NCI-H345 treated with DMSO at 0.1 percent for 48 hours (cell line): ENCODE measurements at regions not wholly inside any gene's neighbourhood (a gene's known extent, or its start where the extent isn't known, plus 50 kb on each side); places are given as distances from the start of the nearest gene placed in this dataset.
"Not testable (repeated sequence)": the region's sequence is repeated elsewhere in the genome, so short reads cannot be mapped to it uniquely, and the experiment has no call there.

ENCODE experiments used
- DNase-seq: peaks from one replicate; lab custom pipeline; 2025; ENCODE audit not compliant: unreplicated experiment; lab: John Stamatoyannopoulos, UW

DNA sequence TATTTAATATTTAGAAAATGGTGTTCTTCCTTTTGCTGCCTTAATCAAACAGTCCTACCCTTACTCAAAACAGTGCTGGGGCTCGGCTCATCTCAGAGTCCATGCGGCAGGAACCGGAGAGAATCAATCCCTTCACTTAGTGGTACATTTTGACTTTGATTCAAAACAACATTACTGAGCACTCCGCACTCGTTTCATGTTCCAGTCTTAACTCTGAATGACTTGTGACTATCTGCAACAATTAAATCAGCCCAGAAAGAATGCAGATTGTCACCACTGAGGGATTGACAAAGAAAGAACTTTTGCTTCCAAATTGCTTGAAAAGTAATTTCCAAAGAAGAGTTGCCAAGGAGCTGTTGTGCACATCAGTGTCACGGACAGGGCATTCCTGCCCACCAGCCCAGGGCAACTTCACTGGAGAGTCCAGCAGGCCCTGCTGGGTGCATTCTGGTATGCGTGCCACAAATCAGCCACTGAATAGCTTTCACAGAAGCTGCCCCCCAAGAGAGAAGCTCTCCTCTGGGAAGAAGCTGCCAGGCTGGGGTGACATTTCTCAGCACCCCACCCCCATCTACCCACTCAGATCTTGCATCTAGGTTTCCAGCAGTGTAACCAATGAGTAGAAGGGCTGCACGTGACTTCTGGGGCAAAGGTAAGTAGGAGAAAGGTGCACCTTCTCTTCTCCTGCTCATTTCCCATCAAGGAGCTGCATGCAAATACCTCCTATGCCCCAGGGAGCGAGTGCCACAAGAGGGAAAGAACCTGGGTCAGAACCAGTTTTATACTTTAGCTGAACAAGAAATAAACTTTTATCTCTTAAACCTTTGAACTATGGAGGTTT lies 84.6 kb upstream of the ATP8B1 start:
- DNase-seq, result no peak

DNA sequence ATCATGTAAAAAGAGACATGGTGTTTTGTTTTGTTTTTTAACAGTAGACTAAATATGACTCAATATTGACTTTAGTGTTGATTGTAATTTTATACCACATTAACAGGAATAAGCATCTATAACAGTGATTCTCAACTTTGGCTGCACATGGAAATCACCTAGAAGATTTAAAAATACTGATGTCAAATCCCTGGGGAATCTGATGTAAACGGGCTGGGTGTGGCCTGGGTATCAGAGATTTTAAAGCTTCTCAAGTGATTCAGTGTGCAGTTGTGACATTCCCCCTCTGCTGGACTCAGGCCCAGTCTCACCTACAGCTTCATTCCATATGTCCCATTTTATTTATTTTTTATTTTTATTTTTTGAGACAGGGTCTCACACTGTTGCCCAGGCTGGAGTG lies 82.8 kb upstream of the ATP8B1 start:
- no peak for DNase-seq

DNA sequence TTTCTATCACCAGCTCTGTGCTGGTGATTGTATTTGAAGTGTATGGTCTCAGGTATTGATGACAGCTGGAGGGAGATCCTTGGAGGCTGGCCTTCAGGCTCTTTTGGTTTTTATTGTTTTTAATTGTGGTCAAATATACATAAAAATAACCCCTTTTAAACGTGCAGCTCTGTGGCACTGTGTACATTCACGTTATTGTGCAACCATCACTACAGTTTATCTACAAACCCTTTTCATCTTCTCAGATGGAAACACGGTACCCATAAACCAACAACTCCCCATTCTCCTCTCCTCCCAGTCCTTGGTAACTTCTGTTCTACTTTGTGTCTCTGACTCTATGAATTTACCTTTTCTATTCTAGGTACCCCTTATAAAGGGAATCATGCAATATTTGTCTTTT lies 79.3 kb upstream of the ATP8B1 start:
- no peak for DNase-seq

DNA sequence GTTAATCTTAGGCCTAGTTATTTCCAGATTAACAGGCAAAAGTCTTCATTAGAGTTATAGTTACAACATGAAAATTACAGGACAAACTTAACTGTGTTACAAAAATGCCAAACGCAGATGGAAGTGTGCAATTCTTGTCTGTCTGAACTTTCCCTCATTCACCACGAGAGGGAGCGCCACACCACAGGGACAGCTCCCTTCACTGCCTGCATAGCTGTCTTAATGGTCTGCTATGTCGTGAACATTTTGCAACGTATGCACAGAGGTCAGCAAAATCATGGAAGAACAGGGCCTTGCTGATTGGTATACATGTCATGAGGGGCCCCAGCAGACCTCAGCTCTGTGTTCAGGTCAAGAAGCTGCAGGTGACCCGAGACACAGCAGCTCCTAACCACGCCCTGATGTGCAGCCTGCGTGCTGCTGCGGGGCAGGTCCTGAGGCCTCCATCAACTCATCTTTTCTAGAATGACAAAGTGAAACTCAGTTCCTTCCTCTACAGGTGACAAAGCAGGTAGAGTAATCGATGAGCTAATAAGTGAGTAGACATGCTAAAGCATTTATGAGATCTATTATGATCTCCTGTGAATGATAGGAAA lies 78.8 kb upstream of the ATP8B1 start:
- DNase-seq, result peak; percentile 60

DNA sequence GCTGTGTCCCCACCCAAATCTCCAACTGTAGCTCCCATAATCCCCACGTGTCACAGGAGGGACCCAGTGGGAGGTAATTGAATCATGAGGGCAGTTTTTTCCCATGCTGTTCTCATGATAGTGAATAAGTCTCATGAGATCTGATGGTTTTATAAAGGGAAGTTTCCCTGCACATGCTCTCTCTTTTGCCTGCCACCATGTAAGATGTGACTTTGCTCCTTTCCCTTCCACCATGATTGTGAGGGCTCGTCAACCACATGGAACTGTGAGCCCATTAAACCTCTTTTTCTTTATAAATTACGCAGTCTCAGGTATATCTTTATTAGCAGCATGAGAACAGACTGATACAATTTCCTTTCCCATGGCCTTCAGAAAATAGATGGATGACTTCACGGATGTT lies 76.8 kb upstream of the ATP8B1 start:
- not testable (repeated sequence) for DNase-seq

DNA sequence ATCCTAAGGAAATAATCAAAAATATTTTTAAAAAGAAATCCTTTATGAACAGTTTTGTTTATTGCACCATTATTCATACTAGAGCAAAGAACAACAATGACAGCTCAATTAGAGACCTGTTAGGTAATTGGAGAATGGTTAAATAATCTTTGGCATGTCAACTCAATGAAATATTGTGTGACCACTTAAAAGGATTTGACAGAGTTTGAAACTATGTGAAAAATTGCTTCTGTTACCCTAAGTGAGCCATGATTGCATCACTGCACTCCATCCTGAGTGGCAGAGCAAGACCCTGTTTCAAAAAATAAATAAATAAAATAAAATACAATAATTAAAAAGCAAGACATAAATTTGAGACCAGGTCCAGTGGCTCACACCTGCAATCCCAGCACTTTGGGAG lies 66.1 kb upstream of the ATP8B1 start:
- DNase-seq, result no peak

DNA sequence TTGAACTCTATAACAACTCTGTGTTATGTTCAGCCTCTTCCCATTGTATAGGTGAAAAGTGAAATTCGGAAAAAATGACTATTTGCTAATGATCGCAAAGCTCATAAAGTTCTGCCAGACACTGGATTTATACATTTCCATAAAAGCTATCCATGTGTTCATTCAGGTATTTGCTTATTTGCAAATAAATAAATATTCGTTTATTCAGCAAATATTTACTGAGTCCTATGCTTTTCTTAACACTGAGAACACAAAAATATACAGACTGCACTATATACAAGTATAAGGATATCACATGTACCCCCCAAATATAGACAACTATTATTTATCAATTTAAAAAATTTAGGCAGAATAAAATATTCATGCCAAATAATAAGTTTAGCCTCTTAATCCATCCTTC lies 63.2 kb upstream of the ATP8B1 start:
- DNase-seq, result no peak

DNA sequence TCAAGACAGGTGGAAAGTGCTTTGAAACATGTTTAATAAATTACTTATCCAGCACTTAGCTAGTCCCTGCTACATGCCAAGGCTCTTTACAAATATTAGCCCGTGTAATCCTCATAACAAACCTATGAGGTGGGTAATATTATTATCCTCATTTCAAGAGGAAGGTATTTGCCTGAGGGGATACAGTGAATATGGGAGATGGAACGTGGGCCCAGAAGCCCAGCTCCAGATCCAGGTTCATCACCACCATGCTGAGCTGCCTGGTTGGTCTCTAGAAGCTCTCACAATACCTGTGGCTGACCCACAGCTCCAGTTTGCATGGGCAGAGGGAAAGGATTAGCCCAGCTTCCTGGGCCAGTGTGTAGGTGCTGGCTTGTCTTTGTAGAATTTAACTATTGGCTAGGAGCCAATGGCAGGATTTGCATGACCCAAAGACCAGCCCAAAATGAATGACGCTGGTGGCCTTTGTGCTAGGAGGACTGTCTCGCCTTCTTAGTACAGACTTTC lies 61.6 kb upstream of the ATP8B1 start:
- no peak for DNase-seq

DNA sequence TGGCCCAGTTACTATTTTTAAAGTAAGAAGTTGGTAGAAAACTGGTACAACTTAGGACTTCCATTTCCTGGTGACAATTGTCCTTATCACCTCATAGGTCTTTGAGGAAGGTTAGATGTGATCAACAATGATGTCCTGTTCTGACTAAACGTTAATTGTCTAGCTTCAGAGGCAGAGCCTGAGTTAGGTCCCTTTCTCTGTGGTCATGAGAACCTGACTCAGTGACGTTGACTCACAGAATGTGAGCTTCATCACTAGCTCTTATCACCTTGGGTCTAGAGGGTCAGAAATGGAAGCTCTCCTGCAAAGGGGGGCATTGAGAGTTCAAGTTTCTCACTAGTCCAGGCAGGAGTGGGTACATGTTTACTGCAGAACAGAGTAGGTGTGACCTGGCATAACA lies 60.6 kb upstream of the ATP8B1 start:
- no peak for DNase-seq

DNA sequence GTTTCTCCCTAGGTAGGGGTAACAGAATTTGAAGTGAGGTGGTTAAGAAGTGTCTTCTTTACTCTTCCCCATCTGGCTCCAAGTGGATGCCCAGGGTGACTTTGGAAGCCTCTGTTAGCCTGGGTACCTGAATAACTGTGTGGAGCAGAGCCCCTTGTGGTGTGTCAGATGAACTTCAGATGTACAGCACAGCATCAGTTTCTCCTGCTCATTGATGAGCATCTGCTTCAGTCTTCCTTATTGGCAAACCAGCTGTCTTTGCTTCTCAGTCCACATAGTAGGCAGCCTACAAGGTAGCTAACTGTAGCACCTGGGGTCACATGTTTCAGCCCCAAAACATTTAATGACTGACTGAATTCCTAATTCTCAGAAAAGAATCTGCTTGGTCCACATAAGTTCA lies 56.2 kb upstream of the ATP8B1 start:
- no peak for DNase-seq

DNA sequence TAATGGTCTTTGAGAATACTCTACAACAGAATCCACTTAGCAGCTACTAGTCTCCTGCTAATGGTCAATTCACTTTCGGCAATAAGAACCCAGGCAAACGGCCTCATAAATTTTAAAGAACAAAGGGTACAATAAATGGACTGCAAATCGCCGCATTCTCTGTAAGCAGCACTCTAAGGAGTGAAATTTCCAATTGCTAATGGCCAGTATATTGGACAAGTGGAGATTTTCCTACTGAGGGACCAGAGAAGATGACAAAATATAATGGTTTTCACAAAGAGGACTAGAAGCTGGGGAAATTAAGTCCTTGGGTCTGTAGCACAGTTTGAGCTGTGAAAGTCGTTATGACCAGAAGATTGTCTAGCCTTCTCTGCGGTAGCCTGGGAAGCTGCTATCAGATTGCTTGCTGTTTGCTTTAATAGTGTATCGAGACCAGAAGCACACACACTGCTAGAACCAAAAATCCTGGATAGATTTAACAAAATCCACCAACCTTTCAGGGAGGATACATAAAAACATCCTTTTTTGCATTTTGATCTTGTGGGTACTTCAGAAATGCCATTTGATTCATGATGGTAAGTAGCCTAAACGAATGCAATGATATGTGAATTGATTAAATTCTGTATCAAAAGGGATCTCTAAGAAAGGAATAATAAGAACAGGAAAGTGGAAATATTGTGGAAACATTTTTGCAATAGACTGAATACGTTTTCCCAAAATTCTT lies 53.6 kb upstream of the ATP8B1 start:
- no peak for DNase-seq

DNA sequence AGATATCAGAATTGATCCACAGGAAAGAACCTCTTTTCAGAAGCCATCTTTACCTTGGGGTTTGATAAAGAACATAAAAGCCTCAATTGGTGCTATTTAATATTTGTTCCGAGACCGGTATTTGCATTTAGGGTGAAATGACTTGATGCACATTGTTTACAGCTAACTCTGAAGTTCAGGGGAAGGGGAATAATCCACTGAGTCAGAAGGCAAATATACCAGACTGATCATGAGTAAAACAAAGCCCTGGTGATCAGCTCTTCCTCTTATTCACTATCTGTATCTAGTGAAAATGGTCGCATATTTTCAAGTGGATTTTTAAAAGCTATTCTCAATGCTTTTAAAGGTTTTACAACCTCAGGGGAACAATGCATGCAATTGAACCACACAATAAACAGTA lies 53.0 kb upstream of the ATP8B1 start:
- no peak for DNase-seq

DNA sequence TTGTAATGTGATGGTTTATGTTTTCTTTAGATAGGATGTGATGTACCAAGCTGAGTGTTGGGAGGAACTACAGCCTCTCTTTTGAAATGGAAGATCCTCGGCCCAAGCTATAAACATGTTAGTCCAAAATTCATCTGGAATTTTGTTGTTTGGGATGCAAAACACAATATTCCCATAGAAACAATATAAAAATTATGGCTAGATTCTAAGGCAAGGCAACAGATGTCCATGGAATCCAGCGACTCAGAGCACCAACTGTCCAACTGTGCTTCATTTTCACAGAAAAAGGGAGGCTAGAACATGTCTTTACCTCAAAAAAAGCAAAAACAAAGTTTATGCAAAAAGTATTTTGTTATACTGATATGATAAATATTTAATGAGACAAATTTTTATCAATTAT lies 52.4 kb upstream of the ATP8B1 start:
- no peak for DNase-seq

DNA sequence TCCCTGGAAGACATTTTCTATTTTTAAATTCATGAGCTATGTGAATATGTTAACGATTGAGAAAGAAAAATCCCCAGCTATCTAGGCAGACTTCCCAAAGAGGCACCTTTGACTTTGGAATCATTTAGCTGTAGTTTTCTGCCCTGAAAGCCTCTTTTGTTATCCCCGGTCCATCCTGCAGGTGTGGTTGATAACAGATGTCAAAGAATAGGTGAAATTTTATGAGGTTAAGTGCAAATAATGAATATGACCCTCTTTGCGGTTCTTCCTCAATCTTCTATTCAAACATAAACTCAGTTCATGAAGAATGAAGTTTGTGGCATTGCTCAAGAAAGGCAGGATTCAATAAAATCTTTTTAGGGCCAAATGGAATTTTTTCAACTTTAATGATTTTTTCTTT lies 51.6 kb upstream of the ATP8B1 start:
- no peak for DNase-seq

DNA sequence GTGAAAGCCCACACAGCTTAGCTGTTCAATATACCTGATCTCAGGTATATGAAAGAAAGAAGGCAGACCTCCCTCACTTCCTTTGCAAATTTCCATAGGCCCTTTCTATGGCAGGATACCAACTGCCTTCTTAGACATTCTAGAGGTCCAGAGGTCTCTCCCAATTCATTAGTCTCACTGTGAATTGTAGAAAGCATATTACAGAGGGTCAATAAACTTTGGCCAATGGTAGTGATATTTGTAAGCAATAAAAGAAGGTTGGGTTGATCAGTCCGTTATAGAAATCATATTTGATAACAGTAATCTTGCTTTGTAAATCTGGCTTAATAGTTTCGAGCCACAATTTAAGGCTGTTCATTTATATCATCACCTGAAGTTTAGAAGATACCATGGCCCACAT lies 50.7 kb upstream of the ATP8B1 start:
- no peak for DNase-seq

DNA sequence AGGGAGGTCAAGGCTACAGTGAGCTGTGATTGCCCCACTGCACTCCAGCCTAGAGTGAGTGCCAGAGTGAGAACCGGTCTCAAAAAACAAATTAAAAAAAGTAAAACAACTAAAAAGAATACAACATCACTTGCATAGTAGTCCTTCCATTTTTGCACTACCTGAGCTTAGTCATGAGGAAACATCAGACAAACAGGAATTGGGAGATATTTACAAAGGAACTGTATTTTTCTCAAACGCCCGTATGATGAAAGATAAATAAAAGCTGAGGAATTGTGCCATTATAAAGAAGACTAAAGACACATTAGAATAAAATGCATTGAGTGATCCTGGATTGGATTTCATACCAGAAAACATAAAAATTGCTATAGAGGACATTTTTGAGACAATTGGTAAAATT lies 50.0 kb upstream of the ATP8B1 start:
- no peak for DNase-seq
